Erythroblast (primary cell): ENCODE measurements at regions not wholly inside any gene's neighbourhood (a gene's known extent, or its start where the extent isn't known, plus 50 kb on each side); places are given as distances from the start of the nearest gene placed in this dataset.

ENCODE experiments used
- GATA1 ChIP-seq: IDR thresholded peaks from 2 replicates; pipeline ENCODE4 v1.6.1; 2011; ENCODE audit warnings: low read depth, mild to moderate bottlenecking, control low read depth, low read length, moderate library complexity
- POLR2A ChIP-seq: IDR thresholded peaks from 2 replicates; pipeline ENCODE4 v1.6.1; 2011; ENCODE audit warnings: mild to moderate bottlenecking, low read length

DNA sequence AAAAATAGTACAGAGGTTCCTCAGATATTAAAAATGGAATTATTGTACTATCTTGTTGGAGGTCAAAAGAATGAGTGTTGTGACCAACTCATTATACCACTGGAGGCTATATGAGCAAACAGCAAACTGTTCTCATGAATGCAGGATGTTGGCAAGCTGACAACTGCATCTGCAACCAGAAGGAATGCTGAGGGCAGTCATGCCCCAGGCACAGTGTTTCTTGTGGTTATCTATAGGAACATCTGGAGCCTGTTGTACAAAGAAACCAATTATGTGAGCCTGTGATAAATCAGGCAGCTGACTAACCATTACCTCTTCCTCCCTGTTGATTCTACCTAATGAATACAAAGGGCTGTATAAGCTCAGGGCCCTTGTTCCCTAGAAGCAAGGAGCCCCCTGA lies 2057.1 kb downstream of the TP53TG3F start:
- no peak for TF ChIP-seq POLR2A
- TF ChIP-seq GATA1, result no peak
